ENCODE measurements at regions not wholly inside any gene's neighbourhood (a gene's known extent, or its start where the extent isn't known, plus 50 kb on each side); places are given as distances from the start of the nearest gene placed in this dataset.

- Histone ChIP-seq H3K4me1 (no peaks in the 10 kb centered on the region), H3K27me3 (no peaks in the 10 kb centered on the region), H4K20me1 (no peaks in the 10 kb centered on the region), H3K4me3 (no peak overlapping the region), H3K4me2 (no peak overlapping the region), H3K36me3 (no peaks in the 10 kb centered on the region), H3K9ac (no peak overlapping the region), H3K9me3 (no peaks in the 10 kb centered on the region), H3K27ac (no peak overlapping the region)
- TF ChIP-seq Cebpa-rat (IDR thresholded peaks at IDR 0.05): no peak
Measured at GRCh38 chr6:63516186-63516944, 55.9 kb upstream of the LOC128125822 start.

DNA sequence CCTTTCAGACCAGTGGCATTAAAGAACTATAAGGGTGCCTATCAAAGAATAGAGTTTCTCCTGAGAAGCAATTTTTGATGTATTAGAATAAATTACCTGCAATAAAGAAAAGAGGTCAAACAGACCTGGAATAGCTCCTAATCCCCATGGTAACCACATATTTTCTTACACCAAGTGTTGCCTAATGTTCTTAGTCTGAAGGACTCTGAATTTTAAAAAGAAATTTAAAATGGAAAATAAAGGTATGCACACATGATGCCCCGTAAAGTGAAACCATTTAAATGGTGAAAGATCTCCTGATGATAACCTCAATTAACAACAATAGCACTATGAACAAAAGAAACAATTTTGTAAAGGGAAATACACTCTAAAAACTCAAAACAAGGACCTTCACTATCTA, 55.1 kb upstream of the LOC128125822 start:
- TF ChIP-seq Cebpa-rat (IDR thresholded peaks at IDR 0.05): no peak
- Histone ChIP-seq H3K4me1 (no peaks in the 10 kb centered on the region), H3K36me3 (no peaks in the 10 kb centered on the region), H3K9ac (no peak overlapping the region), H3K4me2 (no peak overlapping the region), H3K9me3 (no peaks in the 10 kb centered on the region), H3K4me3 (no peak overlapping the region), H4K20me1 (no peaks in the 10 kb centered on the region), H3K27ac (no peak overlapping the region), H3K27me3 (no peaks in the 10 kb centered on the region)

- Histone ChIP-seq H3K27me3 (no peaks in the 10 kb centered on the region), H3K4me1 (no peaks in the 10 kb centered on the region), H3K4me2 (no peak overlapping the region), H3K27ac (no peak overlapping the region), H3K36me3 (no peaks in the 10 kb centered on the region), H3K9me3 (no peaks in the 10 kb centered on the region), H3K4me3 (no peak overlapping the region), H3K9ac (no peak overlapping the region), H4K20me1 (no peaks in the 10 kb centered on the region)
- no peak for TF ChIP-seq Cebpa-rat (IDR thresholded peaks at IDR 0.05)
Measured at GRCh38 chr6:63521475-63522210, 50.6 kb upstream of the LOC128125822 start.

All from BLaER1 (cell line).